Adrenal gland (tissue), 9 donors: ENCODE measurements at regions not wholly inside any gene's neighbourhood (a gene's known extent, or its start where the extent isn't known, plus 50 kb on each side); places are given as distances from the start of the nearest gene placed in this dataset.

Experiments
- DNase-seq, 7 donors: peaks; one replicate each; pipeline ENCODE4 v3.0.0-alpha.2; 2019 to 2020
- H3K27ac ChIP-seq, 5 donors: fragments of 200-600 bp; sonication (generic) in 4 of 5; 1 replicate in 3 of 5; 2 replicates in 2 of 5; pipeline versions ENCODE4 v1.5.1 to v1.8.0; 2016 to 2020; ENCODE audit warnings: mild to moderate bottlenecking in 1 of 5
- H3K27me3 ChIP-seq: fragments of 200-600 bp; 2 replicates; pipeline ENCODE4 v1.8.0; 2021
- H3K36me3 ChIP-seq, 2 donors: fragments of 200-600 bp; replicated peaks in 1 of 2; 1 replicate in 1 of 2; 2 replicates in 1 of 2; pipeline versions ENCODE4 v1.5.1 to v1.8.0; 2018 to 2022
- H3K4me1 ChIP-seq, 2 donors: fragments of 200-600 bp; replicated peaks in 1 of 2; 1 replicate in 1 of 2; 2 replicates in 1 of 2; pipeline versions ENCODE4 v1.5.1 to v1.8.0; 2018 to 2021
- H3K4me3 ChIP-seq, 4 donors: fragments of 200-600 bp; sonication (generic) in 3 of 4; one replicate each; pipeline ENCODE4 v1.5.1; 2016 to 2018
- H3K9me3 ChIP-seq, 3 donors: fragments of 200-600 bp; sonication (generic) in 1 of 3; replicated peaks in 1 of 3; 1 replicate in 2 of 3; 2 replicates in 1 of 3; pipeline versions ENCODE4 v1.5.1 to v1.8.0; 2016 to 2021
- CTCF ChIP-seq, 6 experiments: fragments of 450-650 bp in 4 of 6; fragments of 200-600 bp in 2 of 6; sonication (generic) in 1 of 6; IDR thresholded peaks; 1 replicate in 5 of 6; 2 replicates in 1 of 6; pipeline versions ENCODE4 v1.5.1 to v1.8.0; 2016 to 2021; ENCODE audit warnings: antibody characterized with exemption in 6 of 6, mild to moderate bottlenecking in 2 of 6, moderate library complexity in 1 of 6
- POLR2A ChIP-seq, 2 donors: fragments of 450-650 bp; IDR thresholded peaks; one replicate each; pipeline ENCODE4 v1.6.1; 2017; ENCODE audit warnings: antibody characterized with exemption in 2 of 2, mild to moderate bottlenecking in 2 of 2, moderate library complexity in 1 of 2
- WGBS, 4 donors: extraction: QIAGEN DNeasy Blood & Tissue Kit in 2 of 4; methylation state at CpG; one replicate each; pipeline versions ENCODE4 v1.1.5 to v1.1.7; 2013 to 2017; 5-methylcytosine and 5-hydroxymethylcytosine counted together
- intact Hi-C, 2 donors: fragments of 100-400 bp; cut with DNase I; formaldehyde crosslinking; loops; one replicate each; pipeline versions ENCODE4 v1.14.1 to v1.15.0; 2022 to 2023
- donor health status: healthy with polysubstance abuse.
- donor health status: Bipolar disorder and iron deficiency.
- donor health status: DM: yes; HTN: yes; CAD: no.
- donor health status: DM: no; HTN: no; CAD: no.
- donor health status: DM: no; HTN: no; CAD: no.

- no peak overlapping the region for H3K27ac ChIP-seq
- no peaks in the 10 kb centered on the region for H3K9me3 ChIP-seq
- H3K27me3 ChIP-seq: no peaks in the 10 kb centered on the region
- no peak for TF ChIP-seq POLR2A (IDR thresholded peaks at IDR 0.05)
- no peak for TF ChIP-seq CTCF (IDR thresholded peaks at IDR 0.05)
- 74 to 89% (median 80%) methylated on average over 2 of the region's 2 CpGs for WGBS, 4 donors
- no peak overlapping the region for H3K4me3 ChIP-seq
- no peaks in the 10 kb centered on the region for H3K36me3 ChIP-seq
- intact Hi-C loops: no loop called here
- DNase-seq: no peak
- H3K4me1 ChIP-seq: no peaks in the 10 kb centered on the region
These were observed 178.2 kb upstream of the SORCS1 start for GRCh38 chr10:107342711-107343110.

GRCh38 chr10:107341281-107341680, 176.8 kb upstream of the SORCS1 start:
- Histone ChIP-seq H3K36me3 (no peaks in the 10 kb centered on the region), H3K4me3 (no peak overlapping the region), H3K9me3 (no peaks in the 10 kb centered on the region), H3K27ac (no peak overlapping the region), H3K27me3 (no peaks in the 10 kb centered on the region), H3K4me1 (no peaks in the 10 kb centered on the region)
- no peak for DNase-seq
- intact Hi-C loops: no loop called here
- no peak for TF ChIP-seq POLR2A (IDR thresholded peaks at IDR 0.05)
- no peak for TF ChIP-seq CTCF (IDR thresholded peaks at IDR 0.05)
- 90 to 98% (median 92%) methylated on average over 4 of the region's 4 CpGs for WGBS, 4 donors

- peak in 6 of 7 donors; percentile 11 to 58 (median 25) for DNase-seq
- Histone ChIP-seq H3K27me3 (no peaks in the 10 kb centered on the region), H3K4me3 (no peak overlapping the region), H3K27ac (peak overlapping the region in 1 of 5 donors; percentile 45), H3K9me3 (no peaks in the 10 kb centered on the region), H3K36me3 (no peaks in the 10 kb centered on the region), H3K4me1 (no peaks in the 10 kb centered on the region)
- intact Hi-C loops: no loop called here
- 20 to 45% (median 41%) methylated on average over 2 of the region's 2 CpGs for WGBS, 4 donors
- no peak for TF ChIP-seq CTCF (IDR thresholded peaks at IDR 0.05)
- TF ChIP-seq POLR2A (IDR thresholded peaks at IDR 0.05): no peak
These were observed 175.8 kb upstream of the SORCS1 start for GRCh38 chr10:107340326-107340725.

GRCh38 chr10:107336061-107336460, 171.6 kb upstream of the SORCS1 start:
- Histone ChIP-seq H3K27me3 (no peaks in the 10 kb centered on the region), H3K27ac (no peak overlapping the region), H3K36me3 (no peaks in the 10 kb centered on the region), H3K4me3 (no peak overlapping the region), H3K9me3 (no peaks in the 10 kb centered on the region), H3K4me1 (no peaks in the 10 kb centered on the region)
- no peak for TF ChIP-seq POLR2A (IDR thresholded peaks at IDR 0.05)
- no peak for TF ChIP-seq CTCF (IDR thresholded peaks at IDR 0.05)
- DNase-seq: no peak
- WGBS, 4 donors: 61 to 90% (median 78%) methylated on average over 5 of the region's 5 CpGs
- intact Hi-C loops: no loop called here
